Heart right ventricle (tissue), 16 donors: ENCODE measurements at regions not wholly inside any gene's neighbourhood (a gene's known extent, or its start where the extent isn't known, plus 50 kb on each side); places are given as distances from the start of the nearest gene placed in this dataset.

Experiments
- ATAC-seq, 8 donors: fragments of 200-7000 bp; cut with Tn5 transposase; one replicate each; pipeline ENCODE4 v1.9.1; 2020; ENCODE audit warnings: mild to moderate bottlenecking in 8 of 8, moderate library complexity in 8 of 8, moderate number of reproducible peaks in 1 of 8
- DNase-seq, 2 donors: peaks; one replicate each; pipeline ENCODE4 v3.0.0-alpha.2; 2020
- H3K27ac ChIP-seq, 10 donors: fragments of 200-600 bp; sonication (generic) in 2 of 10; one replicate each; pipeline versions ENCODE4 v1.5.0 to v1.8.0; 2020 to 2022; ENCODE audit warnings: mild to moderate bottlenecking in 3 of 10
- H3K27me3 ChIP-seq, 7 donors: fragments of 200-600 bp; one replicate each; pipeline ENCODE4 v1.8.0; 2021 to 2022; ENCODE audit warnings: mild to moderate bottlenecking in 2 of 7
- H3K36me3 ChIP-seq, 9 donors: fragments of 200-600 bp; sonication (generic) in 1 of 9; one replicate each; pipeline versions ENCODE4 v1.5.0 to v1.8.0; 2020 to 2022; ENCODE audit warnings: mild to moderate bottlenecking in 2 of 9
- H3K4me1 ChIP-seq, 9 donors: fragments of 200-600 bp; sonication (generic) in 1 of 9; one replicate each; pipeline versions ENCODE4 v1.5.0 to v1.8.0; 2020 to 2022; ENCODE audit warnings: mild to moderate bottlenecking in 4 of 9
- H3K4me3 ChIP-seq, 10 donors: fragments of 200-600 bp; sonication (generic) in 2 of 10; one replicate each; pipeline versions ENCODE4 v1.5.0 to v1.8.0; 2020 to 2022; ENCODE audit warnings: mild to moderate bottlenecking in 7 of 10, moderate library complexity in 2 of 10
- H3K9me3 ChIP-seq, 11 donors: fragments of 200-600 bp in 10 of 11; sonication (generic) in 2 of 11; one replicate each; pipeline versions ENCODE4 v1.5.0 to v1.8.0; 2013 to 2022; ENCODE audit warnings: mild to moderate bottlenecking in 2 of 11, control low read depth in 1 of 11, moderate library complexity in 1 of 11
- CTCF ChIP-seq, 9 donors: fragments of 200-600 bp; sonication (generic) in 2 of 9; IDR thresholded peaks; one replicate each; pipeline versions ENCODE4 v1.5.0 to v1.8.0; 2021 to 2022; ENCODE audit warnings: antibody characterized with exemption in 9 of 9, mild to moderate bottlenecking in 5 of 9, moderate library complexity in 1 of 9
- WGBS, 2 donors: extraction: QIAGEN DNeasy Blood & Tissue Kit; methylation state at CpG; one replicate each; pipeline ENCODE4 v1.1.7; 2013; ENCODE audit warnings: inconsistent platforms in 1 of 2; 5-methylcytosine and 5-hydroxymethylcytosine counted together
- intact Hi-C, 10 donors: fragments of 100-400 bp; cut with DNase I; formaldehyde crosslinking; loops; one replicate each; pipeline versions ENCODE4 v1.11.1 to v1.14.2; 2022
- donor health status: Arrhythmogenic right ventricular cardiomyopathy.
- donor health status: ischemic (EF 13 %, LVEDD 7.1; RV severe dilation, severe dysfunction).
- donor health status: healthy with polysubstance abuse.
- donor health status: DM: no; HTN: yes; CAD: no.
- donor health status: DM: no; HTN: no; CAD: no.
- donor health status: ischemic (EF 25% LVEDD 6.9; RV normal size, moderate dysfunction).
- donor health status: ischemic (EF 25% LVEDD 5.7; RV mildly dilated, moderate dysfunction).
- donor health status: healthy.
- donor health status: DM: yes; HTN: yes; CAD: no.
- donor health status: Ischemic cardiomyopathy.
- donor health status: ischemic (EF 35%, LVEDD 5.7; RV mildly dilated, moderate dysfunction).
- donor health status: nonischemic (EF 11% LVEDD 7.7; RV severe dilation, severe dysfunction).
- donor health status: DM: yes; HTN: yes; CAD: no.
- donor health status: PGD.
- donor health status: ischemic (EF 29% LVEDD 5.4; RV normal size, mild dysfunction).
- donor health status: nonischemic (EF 23%, LVEDD 6.1; RV moderate dilation, normal function).

- no peak for DNase-seq
- Histone ChIP-seq H3K27me3 (no peaks in the 10 kb centered on the region), H3K4me3 (no peak overlapping the region), H3K4me1 (no peaks in the 10 kb centered on the region), H3K27ac (no peak overlapping the region), H3K36me3 (no peaks in the 10 kb centered on the region), H3K9me3 (no peaks in the 10 kb centered on the region)
- no peak for ATAC-seq
- intact Hi-C loops, result no loop called here
- 86 to 92% methylated on average over 2 of the region's 2 CpGs for WGBS, 2 donors
- TF ChIP-seq CTCF (IDR thresholded peaks at IDR 0.05), result no peak
These were observed 370.6 kb upstream of the RPS6KA3 start for GRCh38 chrX:20637351-20637750.

GRCh38 chrX:20633451-20633850 lies 366.7 kb upstream of the RPS6KA3 start:
- DNase-seq, result no peak
- H3K27ac ChIP-seq, result no peak overlapping the region
- no peak for TF ChIP-seq CTCF (IDR thresholded peaks at IDR 0.05)
- no peak overlapping the region for H3K4me3 ChIP-seq
- peaks cover 0 to 5% (median 0%) of the 10 kb centered on the region in 7 donors for H3K27me3 ChIP-seq
- no peaks in the 10 kb centered on the region for H3K36me3 ChIP-seq
- 58 to 87% methylated on average over 3 of the region's 3 CpGs for WGBS, 2 donors
- no peak for ATAC-seq
- H3K4me1 ChIP-seq, result no peaks in the 10 kb centered on the region
- intact Hi-C loops, result no loop called here
- H3K9me3 ChIP-seq, result no peaks in the 10 kb centered on the region

GRCh38 chrX:20623448-20623847 lies 356.7 kb upstream of the RPS6KA3 start:
- 48 to 71% methylated on average over 2 of the region's 2 CpGs for WGBS, 2 donors
- intact Hi-C loops, result no loop called here
- ATAC-seq (no peak), DNase-seq (no peak)
- no peak for TF ChIP-seq CTCF (IDR thresholded peaks at IDR 0.05)
- Histone ChIP-seq H3K27ac (no peak overlapping the region), H3K4me1 (no peaks in the 10 kb centered on the region), H3K36me3 (no peaks in the 10 kb centered on the region), H3K4me3 (no peak overlapping the region), H3K27me3 (peaks cover 0 to 6% (median 0%) of the 10 kb centered on the region in 7 donors), H3K9me3 (peaks cover 0 to 10% (median 0%) of the 10 kb centered on the region in 11 donors)

- WGBS, 2 donors, result 85 to 91% methylated on average over 2 of the region's 2 CpGs
- TF ChIP-seq CTCF (IDR thresholded peaks at IDR 0.05), result no peak
- Histone ChIP-seq H3K4me3 (no peak overlapping the region), H3K4me1 (no peaks in the 10 kb centered on the region), H3K36me3 (no peaks in the 10 kb centered on the region), H3K27me3 (peaks cover 0 to 7% (median 0%) of the 10 kb centered on the region in 7 donors), H3K9me3 (peaks cover 0 to 10% (median 0%) of the 10 kb centered on the region in 11 donors), H3K27ac (no peak overlapping the region)
- intact Hi-C loops, result no loop called here
- DNase-seq (no peak), ATAC-seq (no peak)
These were observed 353.6 kb upstream of the RPS6KA3 start for GRCh38 chrX:20620306-20620705.
